ENCODE measurements at regions not wholly inside any gene's neighbourhood (a gene's known extent, or its start where the extent isn't known, plus 50 kb on each side); places are given as distances from the start of the nearest gene placed in this dataset.

- TF ChIP-seq EZH2 (IDR thresholded peaks at IDR 0.05; ENCODE audit: borderline replicate concordance, low read depth, low read length, severe bottlenecking) (no peak), CTCF (IDR thresholded peaks at IDR 0.05; ENCODE audit: borderline replicate concordance, extremely low read depth, low read length, poor library complexity, severe bottlenecking) (no peak)
Observed at GRCh38 chr21:27841084-27841672, 874.3 kb upstream of the ADAMTS5 start.
